Tibial nerve (tissue), 4 donors: ENCODE measurements at regions not wholly inside any gene's neighbourhood (a gene's known extent, or its start where the extent isn't known, plus 50 kb on each side); places are given as distances from the start of the nearest gene placed in this dataset.

Experiments
- DNase-seq, 2 donors: peaks; one replicate each; pipeline ENCODE4 v3.0.0-alpha.2; 2019; ENCODE audit warnings: low spot score in 2 of 2
- H3K27ac ChIP-seq, 4 donors: fragments of 200-600 bp; sonication (generic) in 3 of 4; one replicate each; pipeline ENCODE4 v1.5.1; 2017 to 2019; ENCODE audit warnings: mild to moderate bottlenecking in 1 of 4
- H3K27me3 ChIP-seq, 2 donors: fragments of 200-600 bp; sonication (generic) in 1 of 2; one replicate each; pipeline versions ENCODE4 v1.5.1 to v1.6.0; 2017 to 2019
- H3K36me3 ChIP-seq, 3 donors: fragments of 200-600 bp; sonication (generic); one replicate each; pipeline ENCODE4 v1.5.1; 2018 to 2019
- H3K4me1 ChIP-seq, 4 donors: fragments of 200-600 bp; sonication (generic) in 3 of 4; one replicate each; pipeline ENCODE4 v1.5.1; 2017 to 2019
- H3K4me3 ChIP-seq, 4 donors: fragments of 200-600 bp; sonication (generic) in 3 of 4; one replicate each; pipeline ENCODE4 v1.5.1; 2017 to 2019; ENCODE audit warnings: mild to moderate bottlenecking in 1 of 4, moderate library complexity in 1 of 4
- H3K9me3 ChIP-seq, 4 donors: fragments of 200-600 bp; sonication (generic) in 3 of 4; one replicate each; pipeline ENCODE4 v1.5.1; 2017 to 2019
- CTCF ChIP-seq, 5 experiments: fragments of 200-600 bp in 3 of 5; fragments of 450-650 bp in 2 of 5; sonication (generic) in 3 of 5; IDR thresholded peaks; one replicate each; pipeline ENCODE4 v1.5.1; 2016 to 2019; ENCODE audit warnings: antibody characterized with exemption in 5 of 5, mild to moderate bottlenecking in 3 of 5, moderate library complexity in 2 of 5
- EP300 ChIP-seq, 2 donors: sonication (generic); formaldehyde crosslinking; IDR thresholded peaks; one replicate each; pipeline ENCODE4 v1.6.1; 2017; ENCODE audit warnings: antibody characterized with exemption in 2 of 2, mild to moderate bottlenecking in 1 of 2
- POLR2A ChIP-seq, 2 donors: fragments of 450-650 bp; IDR thresholded peaks; one replicate each; pipeline ENCODE4 v1.6.1; 2017; ENCODE audit warnings: antibody characterized with exemption in 2 of 2, mild to moderate bottlenecking in 2 of 2, moderate library complexity in 2 of 2
- WGBS, 2 donors: methylation state at CpG; one replicate each; pipeline ENCODE4 v1.1.5; 2018; 5-methylcytosine and 5-hydroxymethylcytosine counted together

GRCh38 chr11:15483205-15483604, 368.5 kb downstream of the INSC start:
- TF ChIP-seq EP300 (IDR thresholded peaks at IDR 0.05) = no peak
- TF ChIP-seq CTCF (IDR thresholded peaks at IDR 0.05) = no peak
- no peak for TF ChIP-seq POLR2A (IDR thresholded peaks at IDR 0.05)
- Histone ChIP-seq H3K27ac (no peak overlapping the region), H3K9me3 (no peaks in the 10 kb centered on the region), H3K4me3 (no peak overlapping the region), H3K27me3 (no peaks in the 10 kb centered on the region), H3K36me3 (no peaks in the 10 kb centered on the region), H3K4me1 (no peaks in the 10 kb centered on the region)
- 74 to 75% methylated on average over 1 of the region's 1 CpG for WGBS, 2 donors
- no peak for DNase-seq

GRCh38 chr11:15484398-15484797, 369.7 kb downstream of the INSC start:
- no peaks in the 10 kb centered on the region for H3K27me3 ChIP-seq
- 29 to 42% methylated on average over 2 of the region's 2 CpGs for WGBS, 2 donors
- H3K4me1 ChIP-seq = no peaks in the 10 kb centered on the region
- TF ChIP-seq POLR2A (IDR thresholded peaks at IDR 0.05) (no peak), CTCF (IDR thresholded peaks at IDR 0.05) (no peak), EP300 (IDR thresholded peaks at IDR 0.05) (no peak)
- H3K9me3 ChIP-seq = no peaks in the 10 kb centered on the region
- H3K36me3 ChIP-seq = no peaks in the 10 kb centered on the region
- no peak overlapping the region for H3K27ac ChIP-seq
- no peak overlapping the region for H3K4me3 ChIP-seq
- DNase-seq = no peak

DNA sequence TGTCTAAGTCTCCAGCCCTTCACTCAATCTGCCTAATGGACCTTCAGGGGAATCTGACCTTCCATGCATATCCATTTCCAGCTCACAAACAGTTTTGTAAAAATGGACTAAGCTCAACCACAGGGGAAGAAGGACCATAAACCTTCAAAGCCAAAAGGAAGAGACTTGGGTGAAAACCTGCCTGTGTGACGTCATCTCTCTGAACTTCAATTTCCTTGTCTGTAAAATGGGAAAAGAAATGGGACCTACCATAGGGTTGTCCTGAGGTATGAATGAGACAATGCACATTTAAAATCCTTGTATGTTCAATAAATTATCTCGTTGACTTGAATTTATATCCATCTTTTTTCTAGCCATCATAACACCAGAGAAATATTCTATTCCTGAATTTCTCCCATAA, 370.7 kb downstream of the INSC start:
- TF ChIP-seq CTCF (IDR thresholded peaks at IDR 0.05) (no peak), EP300 (IDR thresholded peaks at IDR 0.05) (no peak), POLR2A (IDR thresholded peaks at IDR 0.05) (no peak)

GRCh38 chr11:15489281-15489680, 374.6 kb downstream of the INSC start:
- Histone ChIP-seq H3K27me3 (no peaks in the 10 kb centered on the region), H3K27ac (no peak overlapping the region), H3K4me3 (no peak overlapping the region), H3K9me3 (no peaks in the 10 kb centered on the region), H3K4me1 (no peaks in the 10 kb centered on the region), H3K36me3 (no peaks in the 10 kb centered on the region)
- TF ChIP-seq POLR2A (IDR thresholded peaks at IDR 0.05) (no peak), CTCF (IDR thresholded peaks at IDR 0.05) (no peak), EP300 (IDR thresholded peaks at IDR 0.05) (no peak)
- DNase-seq = no peak

More for the DNA sequence above, 370.7 kb downstream of the INSC start:
- 68 to 92% methylated on average over 2 of the region's 2 CpGs for WGBS, 2 donors
- Histone ChIP-seq H3K27ac (no peak overlapping the region), H3K9me3 (no peaks in the 10 kb centered on the region), H3K27me3 (no peaks in the 10 kb centered on the region), H3K36me3 (no peaks in the 10 kb centered on the region), H3K4me3 (no peak overlapping the region), H3K4me1 (no peaks in the 10 kb centered on the region)
- DNase-seq = no peak

DNA sequence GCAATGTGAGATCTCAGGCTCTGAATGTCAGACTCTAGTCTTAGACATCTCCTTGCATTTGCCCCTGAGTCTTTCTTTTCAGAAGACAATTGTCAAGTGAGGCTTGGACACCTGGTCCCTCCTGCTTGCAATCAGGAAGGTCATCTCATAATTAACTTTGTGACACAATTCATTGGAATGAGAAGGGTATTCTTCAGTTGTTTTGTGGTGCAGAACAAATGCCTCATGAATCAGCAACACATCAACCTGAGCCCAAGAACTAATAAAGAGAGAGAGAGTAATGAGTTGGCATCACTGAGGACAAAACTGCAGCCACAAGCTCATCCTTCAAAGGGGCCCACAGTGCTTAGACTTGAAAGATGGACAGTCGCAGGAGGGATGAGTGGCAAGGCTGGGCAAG, 375.8 kb downstream of the INSC start:
- no peaks in the 10 kb centered on the region for H3K36me3 ChIP-seq
- no peak for DNase-seq
- no peak overlapping the region for H3K27ac ChIP-seq
- no peaks in the 10 kb centered on the region for H3K9me3 ChIP-seq
- no peaks in the 10 kb centered on the region for H3K4me1 ChIP-seq
- TF ChIP-seq EP300 (IDR thresholded peaks at IDR 0.05) = no peak
- TF ChIP-seq CTCF (IDR thresholded peaks at IDR 0.05) = no peak
- no peak for TF ChIP-seq POLR2A (IDR thresholded peaks at IDR 0.05)
- H3K4me3 ChIP-seq = no peak overlapping the region
- WGBS, 2 donors = 85 to 95% methylated on average over 1 of the region's 1 CpG
- no peaks in the 10 kb centered on the region for H3K27me3 ChIP-seq
